IMR-90 (cell line): ENCODE measurements at regions not wholly inside any gene's neighbourhood (a gene's known extent, or its start where the extent isn't known, plus 50 kb on each side); places are given as distances from the start of the nearest gene placed in this dataset.

Experiments used
- ATAC-seq: fragments of 200-7000 bp; cut with Tn5 transposase; 2 replicates; pipeline ENCODE4 v1.9.1; 2020; ENCODE audit warnings: low read depth, mild to moderate bottlenecking, moderate library complexity
- BruUV-seq: library from RNA; stranded (reverse); fragments of 400-500 nt; replicated peaks from 2 replicates; lab custom pipeline; 2021; lab: Mats Ljungman, UMichigan
- CTCF ChIA-PET: fragments of 300-600 bp; formaldehyde crosslinking; extraction: SDS; loops from one replicate; lab custom pipeline; 2021; ENCODE audit warnings: antibody characterized with exemption; lab: Yijun Ruan, JAX
- POLR2A ChIA-PET: fragments of 300-600 bp; sonication (Branson Sonifier 250); formaldehyde crosslinking; loops from one replicate; lab custom pipeline; 2022; ENCODE audit warnings: antibody characterized with exemption; ENCODE audit not compliant: unreplicated experiment; lab: Charles Lee
- DNase-seq: peaks from one replicate; pipeline ENCODE4 v3.0.0; 2013
- H2AFZ ChIP-seq: replicated peaks from 2 replicates; pipeline ENCODE3; 2013; ENCODE audit warnings: low read length, mild to moderate bottlenecking; ENCODE audit not compliant: poor library complexity
- H2AK5ac ChIP-seq: 2 replicates; pipeline ENCODE4 v1.6.1; 2013; ENCODE audit warnings: low read depth, low read length, inconsistent platforms
- H2AK9ac ChIP-seq: replicated peaks from 2 replicates; pipeline ENCODE3; 2013; ENCODE audit warnings: mild to moderate bottlenecking, low read depth, low read length, moderate library complexity; ENCODE audit not compliant: poor library complexity
- H2BK120ac ChIP-seq: 2 replicates; pipeline ENCODE4 v1.6.1; 2013; ENCODE audit warnings: low read depth, low read length, inconsistent platforms
- H2BK15ac ChIP-seq: 3 replicates; pipeline ENCODE4 v1.6.1; 2013; ENCODE audit warnings: low read depth, low read length, inconsistent platforms
- H2BK20ac ChIP-seq: 2 replicates; pipeline ENCODE4 v1.6.1; 2013; ENCODE audit warnings: low read depth, mild to moderate bottlenecking, inconsistent platforms, low read length, moderate library complexity
- H2BK5ac ChIP-seq: 2 replicates; pipeline ENCODE4 v1.6.1; 2013; ENCODE audit warnings: mild to moderate bottlenecking, low read depth, low read length, inconsistent platforms; ENCODE audit not compliant: poor library complexity, severe bottlenecking
- H3K14ac ChIP-seq: replicated peaks from 2 replicates; pipeline ENCODE4 v1.6.1; 2013; ENCODE audit warnings: low read depth, low read length, inconsistent platforms
- H3K18ac ChIP-seq: 2 replicates; pipeline ENCODE4 v1.6.1; 2013; ENCODE audit warnings: low read depth, low read length, control low read depth
- H3K23ac ChIP-seq: 2 replicates; pipeline ENCODE4 v1.6.1; 2013; ENCODE audit warnings: low read depth, low read length, inconsistent platforms
- H3K27ac ChIP-seq: 2 replicates; pipeline ENCODE4 v1.5.1; 2013; ENCODE audit warnings: mild to moderate bottlenecking, control low read depth, low read length; ENCODE audit not compliant: insufficient read depth
- H3K27me3 ChIP-seq: 2 replicates; pipeline ENCODE4 v1.6.1; 2013; ENCODE audit warnings: low read length; ENCODE audit not compliant: control insufficient read depth, insufficient read depth
- H3K36me3 ChIP-seq: 2 replicates; pipeline ENCODE4 v1.6.1; 2013; ENCODE audit warnings: low read length, mixed read lengths; ENCODE audit not compliant: control insufficient read depth, insufficient read depth
- H3K4ac ChIP-seq: 2 replicates; pipeline ENCODE4 v1.6.1; 2013; ENCODE audit warnings: low read depth, low read length, inconsistent platforms
- H3K4me1 ChIP-seq: 2 replicates; pipeline ENCODE4 v1.6.1; 2013; ENCODE audit warnings: low read length, mixed read lengths; ENCODE audit not compliant: control insufficient read depth, insufficient read depth
- H3K4me2 ChIP-seq: 2 replicates; pipeline ENCODE4 v1.6.1; 2013; ENCODE audit warnings: low read depth, mild to moderate bottlenecking, control low read depth, low read length, moderate library complexity
- H3K4me3 ChIP-seq: 2 replicates; pipeline ENCODE4 v1.5.1; 2013; ENCODE audit warnings: low read depth, mild to moderate bottlenecking, control low read depth, low read length, moderate library complexity; ENCODE audit not compliant: insufficient read depth
- H3K56ac ChIP-seq: 2 replicates; pipeline ENCODE4 v1.6.1; 2013; ENCODE audit warnings: low read length, inconsistent platforms; ENCODE audit not compliant: insufficient read depth; ENCODE audit errors: extremely low read depth
- H3K79me1 ChIP-seq, 2 experiments: 2 replicates each; pipeline ENCODE4 v1.6.1; 2013; ENCODE audit warnings: low read length in 2 of 2, inconsistent platforms in 1 of 2, low read depth in 1 of 2
- H3K9ac ChIP-seq: 2 replicates; pipeline ENCODE4 v1.6.1; 2013; ENCODE audit warnings: low read depth, low read length, control low read depth
- H3K9me1 ChIP-seq: 2 replicates; pipeline ENCODE4 v1.6.1; 2013; ENCODE audit warnings: low read length, inconsistent platforms; ENCODE audit not compliant: insufficient read depth
- H3K9me3 ChIP-seq: 2 replicates; pipeline ENCODE4 v1.6.1; 2013; ENCODE audit warnings: low read length; ENCODE audit not compliant: control insufficient read depth, insufficient read depth
- H4K20me1 ChIP-seq: 2 replicates; pipeline ENCODE4 v1.6.1; 2013; ENCODE audit warnings: low read length, inconsistent platforms; ENCODE audit not compliant: insufficient read depth
- H4K5ac ChIP-seq: 2 replicates; pipeline ENCODE4 v1.6.1; 2013; ENCODE audit warnings: mild to moderate bottlenecking, low read depth, low read length, control low read depth
- H4K8ac ChIP-seq, 2 experiments: 2 replicates each; pipeline ENCODE4 v1.6.1; 2013; ENCODE audit warnings: low read depth in 2 of 2, low read length in 2 of 2, control low read depth in 1 of 2, inconsistent platforms in 1 of 2
- H4K91ac ChIP-seq: 2 replicates; pipeline ENCODE4 v1.6.1; 2013; ENCODE audit warnings: low read depth, low read length, inconsistent platforms; ENCODE audit not compliant: insufficient read depth
- BHLHE40 ChIP-seq: fragments of 150-350 bp; IDR thresholded peaks from 2 replicates; pipeline ENCODE4 v1.6.1; 2016; ENCODE audit warnings: mild to moderate bottlenecking, low read depth, low read length
- CHD1 ChIP-seq: IDR thresholded peaks from 2 replicates; pipeline ENCODE4 v1.6.1; 2012; ENCODE audit warnings: low read depth, low read length, improper control_type of control experiment
- CTCF ChIP-seq: conservative IDR thresholded peaks from 2 replicates; pipeline ENCODE4 v1.5.1; 2012; ENCODE audit warnings: mild to moderate bottlenecking, low read depth, low read length, improper control_type of control experiment
- ELK1 ChIP-seq: fragments of 150-350 bp; IDR thresholded peaks from 2 replicates; pipeline ENCODE4 v1.6.1; 2016; ENCODE audit warnings: low read depth, mild to moderate bottlenecking, low read length, moderate library complexity, borderline replicate concordance
- FOS ChIP-seq: fragments of 150-350 bp; IDR thresholded peaks from 2 replicates; pipeline ENCODE4 v1.6.1; 2016; ENCODE audit warnings: low read depth, low read length
- MAFK ChIP-seq: IDR thresholded peaks from 2 replicates; pipeline ENCODE4 v1.6.1; 2012; ENCODE audit warnings: low read depth, low read length, improper control_type of control experiment
- MAZ ChIP-seq: IDR thresholded peaks from 2 replicates; pipeline ENCODE4 v1.6.1; 2012; ENCODE audit warnings: low read depth, mild to moderate bottlenecking, low read length, improper control_type of control experiment, moderate library complexity, borderline replicate concordance
- MXI1 ChIP-seq: IDR thresholded peaks from 2 replicates; pipeline ENCODE4 v1.6.1; 2012; ENCODE audit warnings: low read depth, mild to moderate bottlenecking, low read length, moderate library complexity, borderline replicate concordance
- NFE2L2 ChIP-seq: fragments of 150-350 bp; IDR thresholded peaks from 2 replicates; pipeline ENCODE4 v1.6.1; 2016; ENCODE audit warnings: low read depth, mild to moderate bottlenecking, low read length
- POLR2A ChIP-seq: IDR thresholded peaks from 2 replicates; pipeline ENCODE4 v1.6.1; 2012; ENCODE audit warnings: mild to moderate bottlenecking, low read depth, low read length
- RAD21 ChIP-seq: IDR thresholded peaks from 2 replicates; pipeline ENCODE4 v1.6.1; 2012; ENCODE audit warnings: low read length, improper control_type of control experiment
- RCOR1 ChIP-seq: IDR thresholded peaks from 2 replicates; pipeline ENCODE4 v1.6.1; 2012; ENCODE audit warnings: mild to moderate bottlenecking, low read length, improper control_type of control experiment; ENCODE audit not compliant: insufficient replicate concordance
- SMC3 ChIP-seq: fragments of 150-350 bp; IDR thresholded peaks from 2 replicates; pipeline ENCODE4 v1.6.1; 2016; ENCODE audit warnings: low read depth, mild to moderate bottlenecking, antibody characterized with exemption, low read length, moderate library complexity
- USF2 ChIP-seq: fragments of 150-350 bp; IDR thresholded peaks from 2 replicates; pipeline ENCODE4 v1.6.1; 2017; ENCODE audit warnings: mild to moderate bottlenecking, antibody characterized with exemption, low read length, low read depth
- WGBS, 2 experiments: methylation state at CpG; one replicate each; pipeline versions ENCODE4 v1.1.5 to v1.1.7; 2013; ENCODE audit warnings: missing lambda C conversion rate in 2 of 2; ENCODE audit not compliant: insufficient read length in 1 of 2; ENCODE audit errors: extremely low coverage in 2 of 2; 5-methylcytosine and 5-hydroxymethylcytosine counted together
- dilution Hi-C: fragments of 300-500 bp; cut with HindIII; formaldehyde crosslinking; loops from one replicate; pipeline ENCODE4 v1.14.3; 2018; ENCODE audit warnings: low sequenced_read_pairs; ENCODE audit not compliant: unreplicated experiment
- in situ Hi-C: fragments of 300-500 bp; cut with MboI; formaldehyde crosslinking; loops from 3 replicates; pipeline ENCODE4 v1.14.3; 2019; ENCODE audit warnings: low sequenced_read_pairs, inconsistent platforms, mixed read lengths
- intact Hi-C: fragments of 100-400 bp; cut with micrococcal nuclease; formaldehyde crosslinking; loops from 2 replicates; pipeline ENCODE4 v1.10.0; 2022

GRCh38 chr18:59810183-59810582 is 89.6 kb upstream of the PMAIP1 start:
- Histone ChIP-seq H3K4ac (no peak overlapping the region), H2AK9ac (no peak overlapping the region), H3K4me2 (no peak overlapping the region), H3K4me1 (peaks cover 3% of the 10 kb centered on the region; the same call in 1 of the 2 replicates), H3K9ac (no peak overlapping the region), H3K23ac (no peak overlapping the region), H4K91ac (no peak overlapping the region), H3K9me3 (no peaks in the 10 kb centered on the region), H3K27me3 (no peaks in the 10 kb centered on the region), H3K14ac (no peak overlapping the region), H3K36me3 (no peaks in the 10 kb centered on the region), H3K4me3 (no peak overlapping the region), H2BK20ac (no peak overlapping the region), H3K18ac (no peak overlapping the region), H3K79me1 (no peaks in the 10 kb centered on the region), H3K9me1 (peaks cover 4% of the 10 kb centered on the region), H2AK5ac (no peak overlapping the region), H2BK120ac (no peak overlapping the region), H2BK5ac (no peak overlapping the region), H4K8ac (no peak overlapping the region), H3K56ac (no peak overlapping the region), H3K27ac (no peak overlapping the region), H4K20me1 (no peaks in the 10 kb centered on the region), H2AFZ (no peak overlapping the region), H4K5ac (no peak overlapping the region), H2BK15ac (no peak overlapping the region)
- intact Hi-C loops, result no loop called here
- no CpG with 5 or more reads among the region's 6 CpGs for WGBS, 2 experiments
- dilution Hi-C loops, result loop anchor here (25.0 kb wide), 1 partner anchor 373 kb away; no protein-coding TSS in a partner anchor
- TF ChIP-seq SMC3 (no peak), MXI1 (no peak), POLR2A (no peak), CTCF (no peak), RAD21 (no peak), CHD1 (no peak), MAZ (no peak), USF2 (no peak), RCOR1 (no peak), ELK1 (no peak), FOS (no peak), MAFK (no peak), BHLHE40 (no peak), NFE2L2 (no peak)
- ATAC-seq (no peak), DNase-seq (peak; percentile 15)
- ChIA-PET CTCF (interaction anchor here (1.0 kb wide), 1 partner anchor 14 kb away, joined by 3 read pairs; no protein-coding TSS in a partner anchor), POLR2A (no interaction called here)
- in situ Hi-C loops, result no loop called here
- no TSS peak for BruUV-seq
